IMR-90 (cell line): ENCODE measurements at regions not wholly inside any gene's neighbourhood (a gene's known extent, or its start where the extent isn't known, plus 50 kb on each side); places are given as distances from the start of the nearest gene placed in this dataset.

Experiments
- ATAC-seq: fragments of 200-7000 bp; cut with Tn5 transposase; 2 replicates; pipeline ENCODE4 v1.9.1; 2020; ENCODE audit warnings: low read depth, mild to moderate bottlenecking, moderate library complexity
- BruUV-seq: library from RNA; stranded (reverse); fragments of 400-500 nt; replicated peaks from 2 replicates; lab custom pipeline; 2021; lab: Mats Ljungman, UMichigan
- CTCF ChIA-PET: fragments of 300-600 bp; formaldehyde crosslinking; extraction: SDS; loops from one replicate; lab custom pipeline; 2021; ENCODE audit warnings: antibody characterized with exemption; lab: Yijun Ruan, JAX
- POLR2A ChIA-PET: fragments of 300-600 bp; sonication (Branson Sonifier 250); formaldehyde crosslinking; loops from one replicate; lab custom pipeline; 2022; ENCODE audit warnings: antibody characterized with exemption; ENCODE audit not compliant: unreplicated experiment; lab: Charles Lee
- DNase-seq: peaks from one replicate; pipeline ENCODE4 v3.0.0; 2013
- H2AFZ ChIP-seq: replicated peaks from 2 replicates; pipeline ENCODE3; 2013; ENCODE audit warnings: low read length, mild to moderate bottlenecking; ENCODE audit not compliant: poor library complexity
- H2AK5ac ChIP-seq: 2 replicates; pipeline ENCODE4 v1.6.1; 2013; ENCODE audit warnings: low read depth, low read length, inconsistent platforms
- H2AK9ac ChIP-seq: replicated peaks from 2 replicates; pipeline ENCODE3; 2013; ENCODE audit warnings: mild to moderate bottlenecking, low read depth, low read length, moderate library complexity; ENCODE audit not compliant: poor library complexity
- H2BK120ac ChIP-seq: 2 replicates; pipeline ENCODE4 v1.6.1; 2013; ENCODE audit warnings: low read depth, low read length, inconsistent platforms
- H2BK15ac ChIP-seq: 3 replicates; pipeline ENCODE4 v1.6.1; 2013; ENCODE audit warnings: low read depth, low read length, inconsistent platforms
- H2BK20ac ChIP-seq: 2 replicates; pipeline ENCODE4 v1.6.1; 2013; ENCODE audit warnings: low read depth, mild to moderate bottlenecking, inconsistent platforms, low read length, moderate library complexity
- H2BK5ac ChIP-seq: 2 replicates; pipeline ENCODE4 v1.6.1; 2013; ENCODE audit warnings: mild to moderate bottlenecking, low read depth, low read length, inconsistent platforms; ENCODE audit not compliant: poor library complexity, severe bottlenecking
- H3K14ac ChIP-seq: replicated peaks from 2 replicates; pipeline ENCODE4 v1.6.1; 2013; ENCODE audit warnings: low read depth, low read length, inconsistent platforms
- H3K18ac ChIP-seq: 2 replicates; pipeline ENCODE4 v1.6.1; 2013; ENCODE audit warnings: low read depth, low read length, control low read depth
- H3K23ac ChIP-seq: 2 replicates; pipeline ENCODE4 v1.6.1; 2013; ENCODE audit warnings: low read depth, low read length, inconsistent platforms
- H3K27ac ChIP-seq: 2 replicates; pipeline ENCODE4 v1.5.1; 2013; ENCODE audit warnings: mild to moderate bottlenecking, control low read depth, low read length; ENCODE audit not compliant: insufficient read depth
- H3K27me3 ChIP-seq: 2 replicates; pipeline ENCODE4 v1.6.1; 2013; ENCODE audit warnings: low read length; ENCODE audit not compliant: control insufficient read depth, insufficient read depth
- H3K36me3 ChIP-seq: 2 replicates; pipeline ENCODE4 v1.6.1; 2013; ENCODE audit warnings: low read length, mixed read lengths; ENCODE audit not compliant: control insufficient read depth, insufficient read depth
- H3K4ac ChIP-seq: 2 replicates; pipeline ENCODE4 v1.6.1; 2013; ENCODE audit warnings: low read depth, low read length, inconsistent platforms
- H3K4me1 ChIP-seq: 2 replicates; pipeline ENCODE4 v1.6.1; 2013; ENCODE audit warnings: low read length, mixed read lengths; ENCODE audit not compliant: control insufficient read depth, insufficient read depth
- H3K4me2 ChIP-seq: 2 replicates; pipeline ENCODE4 v1.6.1; 2013; ENCODE audit warnings: low read depth, mild to moderate bottlenecking, control low read depth, low read length, moderate library complexity
- H3K4me3 ChIP-seq: 2 replicates; pipeline ENCODE4 v1.5.1; 2013; ENCODE audit warnings: low read depth, mild to moderate bottlenecking, control low read depth, low read length, moderate library complexity; ENCODE audit not compliant: insufficient read depth
- H3K56ac ChIP-seq: 2 replicates; pipeline ENCODE4 v1.6.1; 2013; ENCODE audit warnings: low read length, inconsistent platforms; ENCODE audit not compliant: insufficient read depth; ENCODE audit errors: extremely low read depth
- H3K79me1 ChIP-seq, 2 experiments: 2 replicates each; pipeline ENCODE4 v1.6.1; 2013; ENCODE audit warnings: low read length in 2 of 2, inconsistent platforms in 1 of 2, low read depth in 1 of 2
- H3K9ac ChIP-seq: 2 replicates; pipeline ENCODE4 v1.6.1; 2013; ENCODE audit warnings: low read depth, low read length, control low read depth
- H3K9me1 ChIP-seq: 2 replicates; pipeline ENCODE4 v1.6.1; 2013; ENCODE audit warnings: low read length, inconsistent platforms; ENCODE audit not compliant: insufficient read depth
- H3K9me3 ChIP-seq: 2 replicates; pipeline ENCODE4 v1.6.1; 2013; ENCODE audit warnings: low read length; ENCODE audit not compliant: control insufficient read depth, insufficient read depth
- H4K20me1 ChIP-seq: 2 replicates; pipeline ENCODE4 v1.6.1; 2013; ENCODE audit warnings: low read length, inconsistent platforms; ENCODE audit not compliant: insufficient read depth
- H4K5ac ChIP-seq: 2 replicates; pipeline ENCODE4 v1.6.1; 2013; ENCODE audit warnings: mild to moderate bottlenecking, low read depth, low read length, control low read depth
- H4K8ac ChIP-seq, 2 experiments: 2 replicates each; pipeline ENCODE4 v1.6.1; 2013; ENCODE audit warnings: low read depth in 2 of 2, low read length in 2 of 2, control low read depth in 1 of 2, inconsistent platforms in 1 of 2
- H4K91ac ChIP-seq: 2 replicates; pipeline ENCODE4 v1.6.1; 2013; ENCODE audit warnings: low read depth, low read length, inconsistent platforms; ENCODE audit not compliant: insufficient read depth
- CEBPB ChIP-seq: IDR thresholded peaks from 2 replicates; pipeline ENCODE4 v1.6.1; 2012; ENCODE audit warnings: low read depth, low read length, improper control_type of control experiment
- NFE2L2 ChIP-seq: fragments of 150-350 bp; IDR thresholded peaks from 2 replicates; pipeline ENCODE4 v1.6.1; 2016; ENCODE audit warnings: low read depth, mild to moderate bottlenecking, low read length
- WGBS, 2 experiments: methylation state at CpG; one replicate each; pipeline versions ENCODE4 v1.1.5 to v1.1.7; 2013; ENCODE audit warnings: missing lambda C conversion rate in 2 of 2; ENCODE audit not compliant: insufficient read length in 1 of 2; ENCODE audit errors: extremely low coverage in 2 of 2; 5-methylcytosine and 5-hydroxymethylcytosine counted together
- dilution Hi-C: fragments of 300-500 bp; cut with HindIII; formaldehyde crosslinking; loops from one replicate; pipeline ENCODE4 v1.14.3; 2018; ENCODE audit warnings: low sequenced_read_pairs; ENCODE audit not compliant: unreplicated experiment
- in situ Hi-C: fragments of 300-500 bp; cut with MboI; formaldehyde crosslinking; loops from 3 replicates; pipeline ENCODE4 v1.14.3; 2019; ENCODE audit warnings: low sequenced_read_pairs, inconsistent platforms, mixed read lengths
- intact Hi-C: fragments of 100-400 bp; cut with micrococcal nuclease; formaldehyde crosslinking; loops from 2 replicates; pipeline ENCODE4 v1.10.0; 2022

DNA sequence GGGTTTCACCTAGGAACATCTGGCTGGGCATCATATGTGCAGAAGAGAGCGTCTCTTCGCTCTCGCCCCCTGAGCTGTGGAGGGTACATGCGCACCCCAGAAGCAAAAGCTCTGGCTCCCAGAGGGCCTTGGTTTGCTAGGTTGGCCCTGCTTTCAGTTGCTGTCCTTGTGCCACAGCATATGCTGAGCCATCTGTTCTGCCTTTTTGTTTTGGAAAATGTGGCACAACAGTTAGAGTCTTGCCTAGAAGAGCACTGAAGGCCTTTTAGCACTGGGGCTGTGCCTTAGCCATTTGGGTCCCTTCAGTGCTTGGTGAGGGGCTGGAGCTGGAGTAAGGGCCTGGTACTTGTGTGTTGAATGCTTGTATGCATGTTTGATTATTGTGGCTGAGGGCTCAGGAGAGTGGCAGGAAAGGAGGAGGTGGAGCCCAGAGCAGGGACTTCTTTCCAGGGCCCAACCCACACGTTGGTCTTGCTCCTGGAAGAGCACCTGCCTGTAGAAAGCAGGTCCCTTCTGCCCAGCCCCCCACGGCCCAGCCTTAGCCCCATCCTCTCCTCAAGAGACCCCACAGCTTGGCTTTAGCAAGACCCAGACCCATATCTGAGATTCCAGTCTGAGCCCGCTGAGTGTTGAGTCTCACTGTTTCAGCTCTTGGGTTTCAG, 113.7 kb downstream of the SLC25A47 start:
- Histone ChIP-seq H2AFZ (no peak overlapping the region), H2AK9ac (no peak overlapping the region), H3K18ac (no peak overlapping the region), H2BK120ac (no peak overlapping the region), H3K27ac (no peak overlapping the region), H2BK20ac (no peak overlapping the region), H3K56ac (no peak overlapping the region), H3K14ac (no peak overlapping the region), H3K27me3 (no peaks in the 10 kb centered on the region), H3K23ac (no peak overlapping the region), H4K20me1 (peaks cover 38% of the 10 kb centered on the region), H3K4me2 (no peak overlapping the region), H2AK5ac (no peak overlapping the region), H3K9ac (no peak overlapping the region), H4K5ac (no peak overlapping the region), H3K4me3 (no peak overlapping the region), H3K9me3 (no peaks in the 10 kb centered on the region), H3K79me1 (peaks cover 13 to 49% of the 10 kb centered on the region in 2 experiments), H2BK5ac (no peak overlapping the region), H3K36me3 (no peaks in the 10 kb centered on the region), H2BK15ac (no peak overlapping the region), H3K9me1 (peaks cover 26% of the 10 kb centered on the region; the same call in 1 of the 2 replicates), H4K8ac (no peak overlapping the region), H3K4me1 (peaks cover 23% of the 10 kb centered on the region), H3K4ac (no peak overlapping the region), H4K91ac (no peak overlapping the region)
- dilution Hi-C loops (no loop called here), intact Hi-C loops (no loop called here), in situ Hi-C loops (no loop called here)
- 100% methylated on average over 5 of the region's 7 CpGs; no CpG with 5 or more reads in 1 of the 2 experiments for WGBS, 2 experiments
- no TSS peak for BruUV-seq
- no peak for DNase-seq
- ATAC-seq = no peak
- POLR2A ChIA-PET = no interaction called here
- TF ChIP-seq CEBPB = no peak
- no peak for TF ChIP-seq NFE2L2
- CTCF ChIA-PET = interaction anchor here (1.4 kb wide), 1 partner anchor 209 kb away, joined by 3 read pairs; no protein-coding TSS in a partner anchor
